ENCODE measurements at regions not wholly inside any gene's neighbourhood (a gene's known extent, or its start where the extent isn't known, plus 50 kb on each side); places are given as distances from the start of the nearest gene placed in this dataset.

DNA sequence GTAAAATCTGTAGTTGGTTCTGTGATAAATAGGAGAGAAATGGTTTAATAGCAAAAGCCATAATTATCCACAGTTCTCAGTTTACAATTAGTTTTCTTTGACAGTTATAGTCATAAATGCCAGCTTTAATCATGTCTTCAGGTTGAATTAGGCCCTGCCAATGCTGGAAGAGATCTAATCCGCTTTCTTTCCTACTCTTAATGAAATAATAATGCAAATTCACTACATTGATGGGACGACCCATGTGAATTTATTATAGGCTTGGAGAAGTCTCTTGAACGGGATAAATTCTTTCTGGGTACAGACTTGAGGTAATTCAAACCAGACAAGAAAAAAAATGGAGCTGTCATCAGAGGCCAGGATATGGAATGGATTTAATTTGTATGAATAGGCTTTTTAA is 950.4 kb downstream of the EFNA5 start:
- no peak for DNase-seq
- Histone ChIP-seq H3K9ac (ENCODE audit: low read depth, low read length) (no peak overlapping the region), H2AK9ac (replicated peaks; ENCODE audit: low read depth, low read length, poor library complexity) (no peak overlapping the region), H2AFZ (replicated peaks; ENCODE audit: low read length, poor library complexity) (no peak overlapping the region), H3K79me1 (ENCODE audit: low read depth in 1 of 2, low read length in 2 of 2) (no peaks in the 10 kb centered on the region), H4K20me1 (ENCODE audit: insufficient read depth, low read length) (no peaks in the 10 kb centered on the region), H3K14ac (replicated peaks; ENCODE audit: low read depth, low read length) (no peak overlapping the region), H2BK120ac (ENCODE audit: low read depth, low read length) (no peak overlapping the region), H3K23ac (ENCODE audit: low read depth, low read length) (no peak overlapping the region), H3K4me3 (ENCODE audit: insufficient read depth, low read depth, low read length) (no peak overlapping the region), H3K36me3 (ENCODE audit: control insufficient read depth, insufficient read depth, low read length) (no peaks in the 10 kb centered on the region), H2AK5ac (ENCODE audit: low read depth, low read length) (no peak overlapping the region), H3K27me3 (ENCODE audit: control insufficient read depth, insufficient read depth, low read length) (no peaks in the 10 kb centered on the region), H3K18ac (ENCODE audit: low read depth, low read length) (no peak overlapping the region), H3K4ac (ENCODE audit: low read depth, low read length) (no peak overlapping the region), H3K56ac (ENCODE audit: extremely low read depth, insufficient read depth, low read length) (no peak overlapping the region), H3K4me2 (ENCODE audit: low read depth, low read length) (no peak overlapping the region), H3K27ac (ENCODE audit: insufficient read depth, low read length) (no peak overlapping the region), H4K91ac (ENCODE audit: insufficient read depth, low read depth, low read length) (no peak overlapping the region), H2BK5ac (ENCODE audit: low read depth, low read length, poor library complexity, severe bottlenecking) (no peak overlapping the region), H2BK20ac (ENCODE audit: low read depth, low read length) (no peak overlapping the region), H3K9me1 (ENCODE audit: insufficient read depth, low read length) (no peaks in the 10 kb centered on the region), H4K8ac (ENCODE audit: low read depth in 2 of 2, low read length in 2 of 2) (no peak overlapping the region), H3K9me3 (ENCODE audit: control insufficient read depth, insufficient read depth, low read length) (no peaks in the 10 kb centered on the region), H2BK15ac (ENCODE audit: low read depth, low read length) (no peak overlapping the region), H3K4me1 (ENCODE audit: control insufficient read depth, insufficient read depth, low read length) (no peaks in the 10 kb centered on the region), H4K5ac (ENCODE audit: low read depth, low read length) (no peak overlapping the region)
- POLR2A ChIA-PET (ENCODE audit: unreplicated experiment) = interaction anchor here (0.5 kb wide), 1 partner anchor 703 kb away, joined by 10 read pairs; no protein-coding TSS in a partner anchor
- WGBS, 2 experiments (ENCODE audit: extremely low coverage in 2 of 2, insufficient read length in 1 of 2) = no CpG with 5 or more reads among the region's 3 CpGs
- dilution Hi-C loops (cut with HindIII; ENCODE audit: low sequenced_read_pairs, unreplicated experiment) = no loop called here
- no peak for ATAC-seq (ENCODE audit: low read depth)
- in situ Hi-C loops (cut with MboI; ENCODE audit: low sequenced_read_pairs) = no loop called here
- TF ChIP-seq MAZ (IDR thresholded peaks at IDR 0.05; ENCODE audit: borderline replicate concordance, low read depth, low read length) = no peak
- TF ChIP-seq NFE2L2 (IDR thresholded peaks at IDR 0.05; ENCODE audit: low read depth, low read length) = no peak
- TF ChIP-seq, protein P1, sequence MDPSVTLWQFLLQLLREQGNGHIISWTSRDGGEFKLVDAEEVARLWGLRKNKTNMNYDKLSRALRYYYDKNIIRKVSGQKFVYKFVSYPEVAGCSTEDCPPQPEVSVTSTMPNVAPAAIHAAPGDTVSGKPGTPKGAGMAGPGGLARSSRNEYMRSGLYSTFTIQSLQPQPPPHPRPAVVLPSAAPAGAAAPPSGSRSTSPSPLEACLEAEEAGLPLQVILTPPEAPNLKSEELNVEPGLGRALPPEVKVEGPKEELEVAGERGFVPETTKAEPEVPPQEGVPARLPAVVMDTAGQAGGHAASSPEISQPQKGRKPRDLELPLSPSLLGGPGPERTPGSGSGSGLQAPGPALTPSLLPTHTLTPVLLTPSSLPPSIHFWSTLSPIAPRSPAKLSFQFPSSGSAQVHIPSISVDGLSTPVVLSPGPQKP (IDR thresholded peaks at IDR 0.05; ENCODE audit: borderline replicate concordance, low read depth, low read length) = no peak
- TF ChIP-seq CHD1 (IDR thresholded peaks at IDR 0.05; ENCODE audit: low read depth, low read length) = no peak
- CTCF ChIA-PET = no interaction called here
- intact Hi-C loops (cut with micrococcal nuclease) = no loop called here
- BruUV-seq (replicated peaks) = no TSS peak

All from IMR-90 (cell line).